Tibial nerve (tissue), 4 donors: ENCODE measurements at regions not wholly inside any gene's neighbourhood (a gene's known extent, or its start where the extent isn't known, plus 50 kb on each side); places are given as distances from the start of the nearest gene placed in this dataset.
"Not testable (repeated sequence)": the region's sequence is repeated elsewhere in the genome, so short reads cannot be mapped to it uniquely, and the experiment has no call there.

ENCODE experiments used
- CTCF ChIP-seq, 5 experiments: fragments of 200-600 bp in 3 of 5; fragments of 450-650 bp in 2 of 5; sonication (generic) in 3 of 5; IDR thresholded peaks; one replicate each; pipeline ENCODE4 v1.5.1; 2016 to 2019; ENCODE audit warnings: antibody characterized with exemption in 5 of 5, mild to moderate bottlenecking in 3 of 5, moderate library complexity in 2 of 5
- EP300 ChIP-seq, 2 donors: sonication (generic); formaldehyde crosslinking; IDR thresholded peaks; one replicate each; pipeline ENCODE4 v1.6.1; 2017; ENCODE audit warnings: antibody characterized with exemption in 2 of 2, mild to moderate bottlenecking in 1 of 2
- POLR2A ChIP-seq, 2 donors: fragments of 450-650 bp; IDR thresholded peaks; one replicate each; pipeline ENCODE4 v1.6.1; 2017; ENCODE audit warnings: antibody characterized with exemption in 2 of 2, mild to moderate bottlenecking in 2 of 2, moderate library complexity in 2 of 2

GRCh38 chr11:45015983-45016382, 65.3 kb upstream of the TP53I11 start:
- TF ChIP-seq CTCF, POLR2A, EP300 (IDR thresholded peaks at IDR 0.05): not testable (repeated sequence)
